ENCODE measurements at regions not wholly inside any gene's neighbourhood (a gene's known extent, or its start where the extent isn't known, plus 50 kb on each side); places are given as distances from the start of the nearest gene placed in this dataset.
A peak's percentile ranks its signal among the peaks of the same experiment; 100 is the strongest.

DNA sequence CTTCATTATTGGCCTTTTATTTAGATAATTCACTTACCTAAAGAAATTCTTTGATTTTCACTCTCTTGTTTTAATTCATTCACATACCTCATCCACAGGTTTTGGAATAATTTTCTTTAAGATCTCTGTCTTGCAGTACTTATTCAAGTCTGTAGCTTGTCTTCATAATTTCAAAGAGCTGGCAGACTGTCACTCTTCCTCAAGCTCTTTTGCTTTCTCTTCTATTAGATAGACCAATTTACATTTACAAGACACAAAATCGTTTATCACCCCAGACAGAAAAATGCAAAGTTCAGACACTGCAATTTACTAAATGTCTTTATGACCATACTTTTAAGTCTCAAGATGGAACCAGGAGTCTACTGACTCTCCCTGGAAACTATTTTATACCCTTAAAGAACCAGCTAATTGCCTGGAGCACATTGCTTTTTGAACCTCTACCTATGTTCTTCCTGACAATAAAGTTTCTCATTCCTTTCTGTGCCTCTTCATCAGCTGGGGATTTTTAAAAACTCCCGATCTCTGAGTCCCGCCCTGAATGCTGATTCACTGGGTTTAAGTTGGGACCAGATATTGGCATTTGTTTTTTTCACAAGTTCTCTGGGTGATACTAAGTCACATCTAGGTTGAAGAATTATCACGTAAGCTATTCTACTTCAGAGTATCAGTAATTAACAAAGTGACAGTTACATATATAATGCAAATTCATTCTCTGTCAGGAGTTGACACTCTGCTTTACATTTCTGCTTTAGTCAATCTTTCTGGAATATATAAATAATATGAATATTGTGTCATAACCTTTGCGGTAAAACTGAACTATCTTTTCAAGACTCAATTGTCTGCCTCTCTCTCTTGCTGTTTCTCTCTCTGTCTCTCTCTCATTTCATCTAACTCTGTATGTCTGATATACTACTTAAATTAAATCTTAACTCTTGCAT, 196.4 kb downstream of the PCDH7 start:
- Histone ChIP-seq H3K27me3 (ENCODE audit: insufficient read depth, low read length) (no peaks in the 10 kb centered on the region), H4K91ac (ENCODE audit: insufficient read length, low read depth, low read length) (no peak overlapping the region), H4K20me1 (ENCODE audit: control insufficient read depth, insufficient read depth, insufficient read length) (no peaks in the 10 kb centered on the region), H2BK12ac (ENCODE audit: insufficient read length, low read depth, low read length) (no peak overlapping the region), H3K27ac (ENCODE audit: insufficient read length, low read depth, low read length) (no peak overlapping the region), H2BK20ac (ENCODE audit: low read depth, low read length, poor library complexity, severe bottlenecking) (no peak overlapping the region), H4K8ac (replicated peaks; ENCODE audit: insufficient read length, low read depth, low read length) (no peak overlapping the region), H3K23ac (ENCODE audit: insufficient read length, low read depth, low read length) (no peak overlapping the region), H3K79me1 (ENCODE audit: insufficient read depth, low read depth, low read length, poor library complexity, severe bottlenecking) (no peaks in the 10 kb centered on the region), H3K23me2 (ENCODE audit: insufficient read length, low read depth, low read length, poor library complexity, severe bottlenecking) (no peaks in the 10 kb centered on the region), H2AK5ac (ENCODE audit: insufficient read length, low read length) (no peak overlapping the region), H3K4me2 (ENCODE audit: insufficient read depth, insufficient read length, low read length) (no peak overlapping the region), H3K79me2 (ENCODE audit: insufficient read depth, low read length) (no peaks in the 10 kb centered on the region), H3K9me3 (ENCODE audit: control insufficient read depth, low read depth, low read length) (no peaks in the 10 kb centered on the region), H2AFZ (ENCODE audit: low read length) (no peak overlapping the region), H3K56ac (ENCODE audit: insufficient read length, low read depth, low read length) (no peak overlapping the region), H4K5ac (ENCODE audit: insufficient read length, low read depth, low read length) (no peak overlapping the region), H3K4ac (ENCODE audit: low read depth, low read length) (no peak overlapping the region), H3K18ac (ENCODE audit: insufficient read length, low read depth, low read length) (no peak overlapping the region), H2BK120ac (ENCODE audit: low read depth, low read length, poor library complexity, severe bottlenecking) (no peak overlapping the region), H3K14ac (ENCODE audit: insufficient read depth, low read length) (no peak overlapping the region), H2BK5ac (ENCODE audit: insufficient read length, low read length) (no peak overlapping the region), H3T11ph (ENCODE audit: low read length) (no peak overlapping the region), H3K9ac (ENCODE audit: extremely low read depth, insufficient read length, low read length) (no peak overlapping the region), H2BK15ac (ENCODE audit: low read depth, low read length) (no peak overlapping the region), H3K4me1 (ENCODE audit: insufficient read depth, low read length) (no peaks in the 10 kb centered on the region)
- DNase-seq = no peak
- Mint-ChIP-seq H3K27me3 (ENCODE audit: low read depth) (no peaks in the 10 kb centered on the region), H3K36me3 (ENCODE audit: insufficient read depth in 1 of 3, low read depth in 3 of 3) (peaks cover 0 to 8% (median 0%) of the 10 kb centered on the region in 3 experiments; a peak in 1 of 7 replicates), H3K4me3 (no peak overlapping the region), H3K27ac (peak overlapping the region in 2 of 3 experiments; percentile 74 to 95; a peak in 4 of 7 replicates), H3K9me3 (no peaks in the 10 kb centered on the region), H3K4me1 (peaks cover 55 to 59% of the 10 kb centered on the region in 2 experiments)
- no CpG with 5 or more reads among the region's 5 CpGs for WGBS (ENCODE audit: extremely low coverage, insufficient read length, low lambda C conversion rate)
- TF ChIP-seq, protein P1, sequence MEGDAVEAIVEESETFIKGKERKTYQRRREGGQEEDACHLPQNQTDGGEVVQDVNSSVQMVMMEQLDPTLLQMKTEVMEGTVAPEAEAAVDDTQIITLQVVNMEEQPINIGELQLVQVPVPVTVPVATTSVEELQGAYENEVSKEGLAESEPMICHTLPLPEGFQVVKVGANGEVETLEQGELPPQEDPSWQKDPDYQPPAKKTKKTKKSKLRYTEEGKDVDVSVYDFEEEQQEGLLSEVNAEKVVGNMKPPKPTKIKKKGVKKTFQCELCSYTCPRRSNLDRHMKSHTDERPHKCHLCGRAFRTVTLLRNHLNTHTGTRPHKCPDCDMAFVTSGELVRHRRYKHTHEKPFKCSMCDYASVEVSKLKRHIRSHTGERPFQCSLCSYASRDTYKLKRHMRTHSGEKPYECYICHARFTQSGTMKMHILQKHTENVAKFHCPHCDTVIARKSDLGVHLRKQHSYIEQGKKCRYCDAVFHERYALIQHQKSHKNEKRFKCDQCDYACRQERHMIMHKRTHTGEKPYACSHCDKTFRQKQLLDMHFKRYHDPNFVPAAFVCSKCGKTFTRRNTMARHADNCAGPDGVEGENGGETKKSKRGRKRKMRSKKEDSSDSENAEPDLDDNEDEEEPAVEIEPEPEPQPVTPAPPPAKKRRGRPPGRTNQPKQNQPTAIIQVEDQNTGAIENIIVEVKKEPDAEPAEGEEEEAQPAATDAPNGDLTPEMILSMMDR (conservative IDR thresholded peaks at IDR 0.05) = no peak

All from H9 (cell line).